Endothelial cell of umbilical vein (primary cell): ENCODE measurements at regions not wholly inside any gene's neighbourhood (a gene's known extent, or its start where the extent isn't known, plus 50 kb on each side); places are given as distances from the start of the nearest gene placed in this dataset.

Experiments
- BruUV-seq: library from RNA; stranded (reverse); fragments of 400-500 nt; replicated peaks from 2 replicates; lab custom pipeline; 2021; lab: Mats Ljungman, UMichigan
- CTCF ChIA-PET: fragments of 300-600, 350-600 bp; sonication (Branson Sonifier 250); formaldehyde crosslinking; loops from one replicate; lab custom pipeline; 2021; ENCODE audit warnings: antibody characterized with exemption, inconsistent platforms; lab: Charles Lee
- POLR2A ChIA-PET: fragments of 300-600, 350-600 bp; sonication (Branson Sonifier 250); formaldehyde crosslinking; loops from one replicate; lab custom pipeline; 2021; ENCODE audit warnings: antibody characterized with exemption, inconsistent platforms; lab: Charles Lee
- DNase-seq: peaks from one replicate; pipeline ENCODE4 v3.0.0-alpha.2; 2011; ENCODE audit warnings: low read depth, low spot score
- FAIRE-seq: peaks from 2 replicates; lab custom pipeline; 2011; peaks lifted over from hg19 to GRCh38; lab: Jason Lieb, UNC
- H2AFZ ChIP-seq: 2 replicates; pipeline ENCODE4 v1.6.0; 2012; ENCODE audit warnings: low read depth, low read length, control low read depth, inconsistent platforms
- H3K27ac ChIP-seq: 2 replicates; pipeline ENCODE4 v1.5.1; 2011; ENCODE audit warnings: low read depth, mild to moderate bottlenecking, control low read depth, low read length, moderate library complexity; ENCODE audit not compliant: insufficient read depth
- H3K27me3 ChIP-seq, 2 experiments: 2 replicates each; pipeline versions ENCODE4 v1.6.0 to v1.6.1; 2011; ENCODE audit warnings: low read length in 2 of 2, mixed read lengths in 1 of 2; ENCODE audit not compliant: control insufficient read depth in 2 of 2, insufficient read depth in 2 of 2
- H3K36me3 ChIP-seq, 2 experiments: 2 replicates in 1 of 2; 3 replicates in 1 of 2; pipeline ENCODE4 v1.5.1; 2011; ENCODE audit warnings: low read length in 2 of 2, mild to moderate bottlenecking in 1 of 2, moderate library complexity in 1 of 2; ENCODE audit not compliant: control insufficient read depth in 2 of 2, insufficient read depth in 2 of 2; ENCODE audit errors: extremely low read depth in 1 of 2
- H3K4me1 ChIP-seq: 3 replicates; pipeline ENCODE4 v1.5.1; 2011; ENCODE audit warnings: mild to moderate bottlenecking, low read length; ENCODE audit not compliant: control insufficient read depth, insufficient read depth; ENCODE audit errors: extremely low read depth
- H3K4me2 ChIP-seq: 2 replicates; pipeline ENCODE4 v1.6.1; 2011; ENCODE audit warnings: low read length, control low read depth, mixed read lengths; ENCODE audit not compliant: insufficient read depth
- H3K4me3 ChIP-seq, 3 experiments: fragments of 200-600 bp in 1 of 3; sonication (generic), shearing (Covaris generic) in 1 of 3; replicated peaks in 1 of 3; 2 replicates each; pipeline ENCODE4 v1.5.1; 2011 to 2016; ENCODE audit warnings: control low read depth in 3 of 3, low read length in 3 of 3, mild to moderate bottlenecking in 2 of 3, inconsistent platforms in 1 of 3, low read depth in 1 of 3, moderate library complexity in 1 of 3; ENCODE audit not compliant: insufficient read depth in 1 of 3
- H3K79me2 ChIP-seq: 2 replicates; pipeline ENCODE4 v1.6.0; 2012; ENCODE audit warnings: low read length, inconsistent platforms; ENCODE audit not compliant: control insufficient read depth, insufficient read depth
- H3K9ac ChIP-seq: replicated peaks from 2 replicates; pipeline ENCODE3; 2011; ENCODE audit warnings: low read length, control low read depth; ENCODE audit not compliant: insufficient read depth; ENCODE audit errors: extremely low read depth
- H3K9me1 ChIP-seq: replicated peaks from 3 replicates; pipeline ENCODE4 v1.6.0; 2011; ENCODE audit warnings: mild to moderate bottlenecking, low read length; ENCODE audit not compliant: control insufficient read depth, insufficient read depth; ENCODE audit errors: extremely low read depth
- H3K9me3 ChIP-seq: replicated peaks from 2 replicates; pipeline ENCODE4 v1.5.1; 2012; ENCODE audit warnings: low read length, inconsistent platforms; ENCODE audit not compliant: control insufficient read depth, insufficient read depth
- H4K20me1 ChIP-seq: replicated peaks from 2 replicates; pipeline ENCODE3; 2011; ENCODE audit warnings: mild to moderate bottlenecking, low read length; ENCODE audit not compliant: control insufficient read depth, insufficient read depth; ENCODE audit errors: extremely low read depth
- EZH2 ChIP-seq: IDR thresholded peaks from 2 replicates; pipeline ENCODE4 v1.6.1; 2012; ENCODE audit warnings: borderline replicate concordance, low read depth, mild to moderate bottlenecking, moderate library complexity, low read length, inconsistent platforms; ENCODE audit not compliant: severe bottlenecking
- FOS ChIP-seq: IDR thresholded peaks from 2 replicates; pipeline ENCODE4 v1.6.1; 2011; ENCODE audit warnings: mild to moderate bottlenecking, low read length, moderate library complexity, borderline replicate concordance; ENCODE audit not compliant: insufficient read depth
- JUN ChIP-seq: IDR thresholded peaks from 2 replicates; pipeline ENCODE4 v1.6.1; 2011; ENCODE audit warnings: borderline replicate concordance, low read depth; ENCODE audit not compliant: insufficient read length, insufficient read depth
- MYC ChIP-seq: IDR thresholded peaks from one replicate; pipeline ENCODE4 v1.6.1; 2011; ENCODE audit warnings: mild to moderate bottlenecking, low read depth, low read length
- POLR2A ChIP-seq: IDR thresholded peaks from 2 replicates; pipeline ENCODE4 v1.6.1; 2012; ENCODE audit warnings: low read depth, mild to moderate bottlenecking, control low read depth, low read length
- dilution Hi-C: fragments of 300-500 bp; cut with MboI; formaldehyde crosslinking; loops from one replicate; pipeline ENCODE4 v1.15.0; 2019; ENCODE audit warnings: low sequenced_read_pairs; ENCODE audit not compliant: extremely low pct_ligation_motif_present
- intact Hi-C: fragments of 100-400 bp; cut with micrococcal nuclease; formaldehyde crosslinking; loops from one replicate; pipeline ENCODE4 v1.10.0; 2022
- TF ChIP-seq, protein P1 (sequence below): IDR thresholded peaks from 2 replicates; pipeline ENCODE4 v1.6.1; 2011; ENCODE audit not compliant: insufficient read depth, insufficient read length

GRCh38 chr7:69257592-69257991 is 340.7 kb upstream of the AUTS2 start:
- CTCF ChIA-PET, result no interaction called here
- intact Hi-C loops, result no loop called here
- H3K27me3 ChIP-seq, result no peaks in the 10 kb centered on the region

DNA sequence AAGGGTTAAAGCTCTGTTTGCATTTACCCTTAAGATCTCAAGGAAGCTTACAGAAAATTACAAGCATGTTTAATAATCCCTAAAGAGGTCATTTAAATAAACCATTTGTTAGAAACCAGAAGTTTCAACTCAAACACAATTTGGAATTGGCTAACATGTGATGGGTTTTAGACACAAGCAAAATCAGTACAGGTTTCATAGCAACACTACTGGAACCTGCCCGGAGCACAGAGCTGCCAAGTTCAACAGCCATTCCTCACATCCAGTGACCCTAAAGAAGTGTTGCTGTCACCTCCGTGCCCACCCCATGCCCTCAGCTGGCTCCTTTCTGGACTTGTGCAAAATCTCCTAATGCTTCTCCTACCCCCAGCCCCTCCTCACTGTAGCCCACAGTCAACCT is 338.8 kb upstream of the AUTS2 start:
- peaks cover 3% of the 10 kb centered on the region for H3K9me3 ChIP-seq
- H3K36me3 ChIP-seq, result no peaks in the 10 kb centered on the region
- H3K4me1 ChIP-seq, result no peaks in the 10 kb centered on the region
- no peak overlapping the region for H3K4me3 ChIP-seq
- ChIA-PET POLR2A (no interaction called here), CTCF (no interaction called here)
- dilution Hi-C loops, result no loop called here
- BruUV-seq, result no TSS peak
- DNase-seq, result no peak
- no peak overlapping the region for H3K4me2 ChIP-seq
- no peaks in the 10 kb centered on the region for H3K27me3 ChIP-seq
- H3K9me1 ChIP-seq, result no peaks in the 10 kb centered on the region
- H3K27ac ChIP-seq, result no peak overlapping the region
- H4K20me1 ChIP-seq, result no peaks in the 10 kb centered on the region
- no peak overlapping the region for H3K9ac ChIP-seq
- TF ChIP-seq FOS (no peak), EZH2 (no peak), MYC (no peak), JUN (no peak)
- no peaks in the 10 kb centered on the region for H3K79me2 ChIP-seq
- intact Hi-C loops, result no loop called here
- FAIRE-seq, result no peak
- H2AFZ ChIP-seq, result no peak overlapping the region

More at GRCh38 chr7:69257592-69257991, 340.7 kb upstream of the AUTS2 start:
- Histone ChIP-seq H4K20me1 (no peaks in the 10 kb centered on the region), H3K79me2 (no peaks in the 10 kb centered on the region), H3K9me3 (peaks cover 4% of the 10 kb centered on the region), H3K4me3 (no peak overlapping the region), H3K27ac (no peak overlapping the region), H2AFZ (no peak overlapping the region), H3K9ac (no peak overlapping the region), H3K36me3 (no peaks in the 10 kb centered on the region), H3K4me1 (no peaks in the 10 kb centered on the region), H3K9me1 (no peaks in the 10 kb centered on the region), H3K4me2 (no peak overlapping the region)
- BruUV-seq, result no TSS peak
- POLR2A ChIA-PET, result no interaction called here
- TF ChIP-seq, protein P1, sequence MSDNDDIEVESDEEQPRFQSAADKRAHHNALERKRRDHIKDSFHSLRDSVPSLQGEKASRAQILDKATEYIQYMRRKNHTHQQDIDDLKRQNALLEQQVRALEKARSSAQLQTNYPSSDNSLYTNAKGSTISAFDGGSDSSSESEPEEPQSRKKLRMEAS, result no peak
- no peak for TF ChIP-seq POLR2A
- no peak for TF ChIP-seq FOS
- TF ChIP-seq EZH2, result no peak
- FAIRE-seq (no peak), DNase-seq (no peak)
- dilution Hi-C loops, result no loop called here
